ENCODE measurements at regions not wholly inside any gene's neighbourhood (a gene's known extent, or its start where the extent isn't known, plus 50 kb on each side); places are given as distances from the start of the nearest gene placed in this dataset.

- TF ChIP-seq FOXM1 (IDR thresholded peaks at IDR 0.05; ENCODE audit: borderline replicate concordance, low read depth), result no peak
- no peak for TF ChIP-seq TEAD4 (IDR thresholded peaks at IDR 0.05)
- TF ChIP-seq CREB1 (IDR thresholded peaks at IDR 0.05; ENCODE audit: low read depth), result no peak
These were observed 253.7 kb upstream of the PWP1 start for GRCh38 chr12:107431942-107432341.

- TF ChIP-seq CREB1 (IDR thresholded peaks at IDR 0.05; ENCODE audit: low read depth) (no peak), CEBPB (IDR thresholded peaks at IDR 0.05) (no peak), EP300 (IDR thresholded peaks at IDR 0.05; ENCODE audit: borderline replicate concordance) (no peak), YY1 (IDR thresholded peaks at IDR 0.05; ENCODE audit: low read depth) (no peak), EGR1 (IDR thresholded peaks at IDR 0.05) (no peak), MAX (IDR thresholded peaks at IDR 0.05) (no peak), TCF12 (IDR thresholded peaks at IDR 0.05; ENCODE audit: low read depth) (no peak), RAD21 (IDR thresholded peaks at IDR 0.05; ENCODE audit: low read depth) (no peak), TEAD4 (IDR thresholded peaks at IDR 0.05) (no peak), USF1 (IDR thresholded peaks at IDR 0.05) (no peak), TAF1 (IDR thresholded peaks at IDR 0.05; ENCODE audit: low read depth) (no peak), NFIC (IDR thresholded peaks at IDR 0.05) (no peak), REST (IDR thresholded peaks at IDR 0.05; ENCODE audit: low read depth) (no peak)
These were observed 250.5 kb upstream of the PWP1 start for GRCh38 chr12:107435072-107435471.

- TF ChIP-seq CEBPB (IDR thresholded peaks at IDR 0.05) (no peak), TEAD4 (IDR thresholded peaks at IDR 0.05) (no peak), EGR1 (IDR thresholded peaks at IDR 0.05) (no peak), NFIC (IDR thresholded peaks at IDR 0.05) (no peak), MAX (IDR thresholded peaks at IDR 0.05) (no peak)
These were observed 250.1 kb upstream of the PWP1 start for GRCh38 chr12:107435520-107435919.

GRCh38 chr12:107436376-107436775 is 249.2 kb upstream of the PWP1 start:
- TF ChIP-seq NFIC (IDR thresholded peaks at IDR 0.05), result no peak
- no peak for TF ChIP-seq RAD21 (IDR thresholded peaks at IDR 0.05; ENCODE audit: low read depth)
- TF ChIP-seq CEBPB (IDR thresholded peaks at IDR 0.05), result no peak
- TF ChIP-seq FOXM1 (IDR thresholded peaks at IDR 0.05; ENCODE audit: borderline replicate concordance, low read depth), result no peak
- no peak for TF ChIP-seq ZBTB7A (IDR thresholded peaks at IDR 0.05; ENCODE audit: low read depth)
- TF ChIP-seq TEAD4 (IDR thresholded peaks at IDR 0.05), result no peak

GRCh38 chr12:107436836-107437235 is 248.8 kb upstream of the PWP1 start:
- TF ChIP-seq CREB1 (IDR thresholded peaks at IDR 0.05; ENCODE audit: low read depth), result no peak
- TF ChIP-seq FOXM1 (IDR thresholded peaks at IDR 0.05; ENCODE audit: borderline replicate concordance, low read depth), result no peak
- no peak for TF ChIP-seq ZBTB7A (IDR thresholded peaks at IDR 0.05; ENCODE audit: low read depth)
- no peak for TF ChIP-seq REST (IDR thresholded peaks at IDR 0.05; ENCODE audit: low read depth)

- TF ChIP-seq EP300 (IDR thresholded peaks at IDR 0.05; ENCODE audit: borderline replicate concordance), result no peak
- no peak for TF ChIP-seq EGR1 (IDR thresholded peaks at IDR 0.05)
- no peak for TF ChIP-seq CREB1 (IDR thresholded peaks at IDR 0.05; ENCODE audit: low read depth)
- no peak for TF ChIP-seq ZBTB7A (IDR thresholded peaks at IDR 0.05; ENCODE audit: low read depth)
- no peak for TF ChIP-seq USF1 (IDR thresholded peaks at IDR 0.05)
- no peak for TF ChIP-seq RAD21 (IDR thresholded peaks at IDR 0.05; ENCODE audit: low read depth)
These were observed 247.6 kb upstream of the PWP1 start for GRCh38 chr12:107437954-107438353.

GRCh38 chr12:107439026-107439738 is 246.4 kb upstream of the PWP1 start:
- TF ChIP-seq TCF12 (IDR thresholded peaks at IDR 0.05; ENCODE audit: low read depth), result no peak
- TF ChIP-seq REST (IDR thresholded peaks at IDR 0.05; ENCODE audit: low read depth), result no peak
- no peak for TF ChIP-seq TAF1 (IDR thresholded peaks at IDR 0.05; ENCODE audit: low read depth)
- no peak for TF ChIP-seq TEAD4 (IDR thresholded peaks at IDR 0.05)
- no peak for TF ChIP-seq CREB1 (IDR thresholded peaks at IDR 0.05; ENCODE audit: low read depth)
- TF ChIP-seq FOXM1 (IDR thresholded peaks at IDR 0.05; ENCODE audit: borderline replicate concordance, low read depth), result no peak
- no peak for TF ChIP-seq CEBPB (IDR thresholded peaks at IDR 0.05)
- no peak for TF ChIP-seq RAD21 (IDR thresholded peaks at IDR 0.05; ENCODE audit: low read depth)
- no peak for TF ChIP-seq YY1 (IDR thresholded peaks at IDR 0.05; ENCODE audit: low read depth)
- no peak for TF ChIP-seq EP300 (IDR thresholded peaks at IDR 0.05; ENCODE audit: borderline replicate concordance)
- no peak for TF ChIP-seq USF1 (IDR thresholded peaks at IDR 0.05)
- TF ChIP-seq EGR1 (IDR thresholded peaks at IDR 0.05), result no peak
- no peak for TF ChIP-seq MAX (IDR thresholded peaks at IDR 0.05)
- TF ChIP-seq NFIC (IDR thresholded peaks at IDR 0.05), result no peak
- no peak for TF ChIP-seq ZBTB7A (IDR thresholded peaks at IDR 0.05; ENCODE audit: low read depth)

Data from Ishikawa (cell line).